ENCODE measurements at regions not wholly inside any gene's neighbourhood (a gene's known extent, or its start where the extent isn't known, plus 50 kb on each side); places are given as distances from the start of the nearest gene placed in this dataset.

DNA sequence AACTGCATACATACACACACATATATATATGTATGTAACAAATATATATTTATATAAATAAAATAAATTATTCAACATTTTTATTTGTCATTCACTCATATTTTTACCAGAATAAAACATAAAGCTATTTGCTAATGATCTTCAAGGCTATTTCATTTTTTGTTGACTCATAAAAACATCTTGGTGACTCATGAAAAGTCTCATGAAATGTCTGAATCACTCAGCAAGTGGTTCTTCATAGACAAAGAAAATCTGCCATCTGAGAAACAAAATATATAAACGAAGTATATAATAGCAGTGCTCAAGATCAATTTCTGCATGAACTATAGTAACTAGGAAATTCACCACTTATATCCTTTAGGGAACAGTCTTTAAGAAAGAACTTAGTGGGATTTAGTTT lies 764.8 kb upstream of the FAT3 start (continued):
- no peak for TF ChIP-seq ZNF391 (tag by site-specific recombination; IDR thresholded peaks at IDR 0.05; ENCODE audit: borderline replicate concordance, low read depth)

DNA sequence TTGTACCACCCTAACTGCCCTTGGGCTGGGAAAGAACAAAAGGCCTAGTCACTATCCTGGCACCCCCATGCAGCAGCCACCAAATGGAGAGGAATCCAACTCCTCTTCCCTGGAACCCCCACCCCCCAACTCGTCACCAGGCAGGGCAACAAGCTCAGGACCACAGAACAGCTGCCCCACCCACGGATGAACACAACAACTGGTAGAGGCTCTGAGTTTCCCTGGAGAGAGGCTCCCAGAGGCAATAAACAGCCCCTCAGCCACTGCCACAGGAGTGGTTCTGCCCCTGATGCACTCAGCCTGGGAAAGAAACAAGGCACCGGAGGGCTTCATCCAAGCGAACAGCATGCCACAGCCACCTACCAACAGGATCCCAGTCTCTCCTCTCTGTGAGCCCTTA lies 778.4 kb upstream of the FAT3 start:
- Histone ChIP-seq H3K4me1 (ENCODE audit: control insufficient read depth, insufficient read depth, low read length) (no peaks in the 10 kb centered on the region), H3K36me3 (ENCODE audit: control insufficient read depth in 2 of 2, insufficient read depth in 1 of 2, low read length in 2 of 2) (no peaks in the 10 kb centered on the region), H3K4me3 (ENCODE audit: low read depth, low read length) (no peak overlapping the region), H3K27ac (ENCODE audit: extremely low read depth, low read depth, low read length) (no peak overlapping the region), H3K9me3 (ENCODE audit: control insufficient read depth, insufficient read depth, low read depth, low read length) (no peaks in the 10 kb centered on the region)
- ChIA-PET POLR2A (no interaction called here), CTCF (no interaction called here)
- TF ChIP-seq ZNF521 (tag by site-specific recombination; IDR thresholded peaks at IDR 0.05) (no peak), ZNF391 (tag by site-specific recombination; IDR thresholded peaks at IDR 0.05; ENCODE audit: borderline replicate concordance, low read depth) (no peak), FEZF1 (tag by site-specific recombination; IDR thresholded peaks at IDR 0.05) (no peak), ZNF146 (tag by site-specific recombination; IDR thresholded peaks at IDR 0.05) (no peak), ZNF664 (tag by site-specific recombination; IDR thresholded peaks at IDR 0.05) (no peak), ZNF138 (tag by site-specific recombination; IDR thresholded peaks at IDR 0.05; ENCODE audit: borderline replicate concordance) (no peak)

DNA sequence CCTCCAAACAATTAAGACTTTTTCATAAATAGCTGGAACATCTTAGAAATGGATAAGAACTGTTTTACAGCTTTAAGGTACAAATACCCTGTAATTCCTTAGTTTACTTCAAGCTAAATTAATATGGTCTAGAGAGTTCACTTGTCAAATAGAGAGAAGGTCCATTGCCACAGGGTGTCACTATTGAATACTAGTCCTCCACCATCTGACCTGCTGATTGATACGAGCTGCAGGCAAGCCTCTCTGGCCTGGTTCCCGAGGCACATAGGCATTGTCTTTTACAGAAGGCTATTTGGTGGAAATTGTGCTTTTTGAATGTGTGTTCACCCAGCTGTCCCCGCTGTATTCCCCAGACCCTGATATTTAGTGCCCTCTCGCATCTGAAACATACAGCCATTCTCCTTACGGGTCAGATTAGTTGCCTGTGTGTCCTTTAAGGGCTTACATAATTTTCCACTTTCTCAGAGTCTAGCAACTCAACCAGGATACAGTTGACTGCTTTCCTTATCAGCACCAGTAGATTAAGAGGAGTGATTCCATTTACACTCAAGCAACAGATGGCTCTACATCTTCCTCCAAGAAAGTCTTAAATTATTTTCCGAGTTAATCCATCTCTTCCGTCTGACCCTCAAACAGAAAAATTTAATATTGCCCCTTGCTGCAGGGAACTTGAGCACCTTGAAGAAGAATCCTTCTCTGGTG lies 788.8 kb upstream of the FAT3 start:
- Histone ChIP-seq H3K4me1 (ENCODE audit: control insufficient read depth, insufficient read depth, low read length) (no peaks in the 10 kb centered on the region), H3K9me3 (ENCODE audit: control insufficient read depth, insufficient read depth, low read depth, low read length) (no peaks in the 10 kb centered on the region), H3K4me3 (ENCODE audit: low read depth, low read length) (no peak overlapping the region), H3K27ac (ENCODE audit: extremely low read depth, low read depth, low read length) (no peak overlapping the region), H3K36me3 (ENCODE audit: control insufficient read depth in 2 of 2, insufficient read depth in 1 of 2, low read length in 2 of 2) (no peaks in the 10 kb centered on the region)
- ChIA-PET POLR2A (no interaction called here), CTCF (interaction anchor here (1.1 kb wide), 1 partner anchor 1449 kb away, joined by 3 read pairs; no protein-coding TSS in a partner anchor)
- TF ChIP-seq, protein P1, sequence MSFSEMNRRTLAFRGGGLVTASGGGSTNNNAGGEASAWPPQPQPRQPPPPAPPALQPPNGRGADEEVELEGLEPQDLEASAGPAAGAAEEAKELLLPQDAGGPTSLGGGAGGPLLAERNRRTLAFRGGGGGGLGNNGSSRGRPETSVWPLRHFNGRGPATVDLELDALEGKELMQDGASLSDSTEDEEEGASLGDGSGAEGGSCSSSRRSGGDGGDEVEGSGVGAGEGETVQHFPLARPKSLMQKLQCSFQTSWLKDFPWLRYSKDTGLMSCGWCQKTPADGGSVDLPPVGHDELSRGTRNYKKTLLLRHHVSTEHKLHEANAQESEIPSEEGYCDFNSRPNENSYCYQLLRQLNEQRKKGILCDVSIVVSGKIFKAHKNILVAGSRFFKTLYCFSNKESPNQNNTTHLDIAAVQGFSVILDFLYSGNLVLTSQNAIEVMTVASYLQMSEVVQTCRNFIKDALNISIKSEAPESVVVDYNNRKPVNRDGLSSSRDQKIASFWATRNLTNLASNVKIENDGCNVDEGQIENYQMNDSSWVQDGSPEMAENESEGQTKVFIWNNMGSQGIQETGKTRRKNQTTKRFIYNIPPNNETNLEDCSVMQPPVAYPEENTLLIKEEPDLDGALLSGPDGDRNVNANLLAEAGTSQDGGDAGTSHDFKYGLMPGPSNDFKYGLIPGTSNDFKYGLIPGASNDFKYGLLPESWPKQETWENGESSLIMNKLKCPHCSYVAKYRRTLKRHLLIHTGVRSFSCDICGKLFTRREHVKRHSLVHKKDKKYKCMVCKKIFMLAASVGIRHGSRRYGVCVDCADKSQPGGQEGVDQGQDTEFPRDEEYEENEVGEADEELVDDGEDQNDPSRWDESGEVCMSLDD (tag by site-specific recombination; IDR thresholded peaks at IDR 0.05) = no peak
- TF ChIP-seq ZNF560 (tag by site-specific recombination; IDR thresholded peaks at IDR 0.05; ENCODE audit: borderline replicate concordance) (no peak), ZNF610 (tag by site-specific recombination; IDR thresholded peaks at IDR 0.05; ENCODE audit: borderline replicate concordance) (no peak), ZNF707 (tag by site-specific recombination; IDR thresholded peaks at IDR 0.05) (no peak), ZNF76 (tag by site-specific recombination; IDR thresholded peaks at IDR 0.05; ENCODE audit: borderline replicate concordance, low read depth) (no peak), ZNF37A (tag by site-specific recombination; IDR thresholded peaks at IDR 0.05) (no peak), ZNF585B (tag by site-specific recombination; IDR thresholded peaks at IDR 0.05) (no peak), YY1 (tag by site-specific recombination; IDR thresholded peaks at IDR 0.05) (no peak), ZNF404 (tag by site-specific recombination; IDR thresholded peaks at IDR 0.05) (no peak), ZNF112 (tag by site-specific recombination; IDR thresholded peaks at IDR 0.05) (no peak)
- TF ChIP-seq, protein P2, sequence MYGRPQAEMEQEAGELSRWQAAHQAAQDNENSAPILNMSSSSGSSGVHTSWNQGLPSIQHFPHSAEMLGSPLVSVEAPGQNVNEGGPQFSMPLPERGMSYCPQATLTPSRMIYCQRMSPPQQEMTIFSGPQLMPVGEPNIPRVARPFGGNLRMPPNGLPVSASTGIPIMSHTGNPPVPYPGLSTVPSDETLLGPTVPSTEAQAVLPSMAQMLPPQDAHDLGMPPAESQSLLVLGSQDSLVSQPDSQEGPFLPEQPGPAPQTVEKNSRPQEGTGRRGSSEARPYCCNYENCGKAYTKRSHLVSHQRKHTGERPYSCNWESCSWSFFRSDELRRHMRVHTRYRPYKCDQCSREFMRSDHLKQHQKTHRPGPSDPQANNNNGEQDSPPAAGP (tag by site-specific recombination; IDR thresholded peaks at IDR 0.05) = no peak
- TF ChIP-seq, protein P3, sequence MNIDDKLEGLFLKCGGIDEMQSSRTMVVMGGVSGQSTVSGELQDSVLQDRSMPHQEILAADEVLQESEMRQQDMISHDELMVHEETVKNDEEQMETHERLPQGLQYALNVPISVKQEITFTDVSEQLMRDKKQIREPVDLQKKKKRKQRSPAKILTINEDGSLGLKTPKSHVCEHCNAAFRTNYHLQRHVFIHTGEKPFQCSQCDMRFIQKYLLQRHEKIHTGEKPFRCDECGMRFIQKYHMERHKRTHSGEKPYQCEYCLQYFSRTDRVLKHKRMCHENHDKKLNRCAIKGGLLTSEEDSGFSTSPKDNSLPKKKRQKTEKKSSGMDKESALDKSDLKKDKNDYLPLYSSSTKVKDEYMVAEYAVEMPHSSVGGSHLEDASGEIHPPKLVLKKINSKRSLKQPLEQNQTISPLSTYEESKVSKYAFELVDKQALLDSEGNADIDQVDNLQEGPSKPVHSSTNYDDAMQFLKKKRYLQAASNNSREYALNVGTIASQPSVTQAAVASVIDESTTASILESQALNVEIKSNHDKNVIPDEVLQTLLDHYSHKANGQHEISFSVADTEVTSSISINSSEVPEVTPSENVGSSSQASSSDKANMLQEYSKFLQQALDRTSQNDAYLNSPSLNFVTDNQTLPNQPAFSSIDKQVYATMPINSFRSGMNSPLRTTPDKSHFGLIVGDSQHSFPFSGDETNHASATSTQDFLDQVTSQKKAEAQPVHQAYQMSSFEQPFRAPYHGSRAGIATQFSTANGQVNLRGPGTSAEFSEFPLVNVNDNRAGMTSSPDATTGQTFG (tag by site-specific recombination; IDR thresholded peaks at IDR 0.05; ENCODE audit: borderline replicate concordance) = no peak
